D341Med (cell line): ENCODE measurements at regions not wholly inside any gene's neighbourhood (a gene's known extent, or its start where the extent isn't known, plus 50 kb on each side); places are given as distances from the start of the nearest gene placed in this dataset.
"Not testable (repeated sequence)": the region's sequence is repeated elsewhere in the genome, so short reads cannot be mapped to it uniquely, and the experiment has no call there.

Experiments used
- DNase-seq: peaks from one replicate; pipeline ENCODE4 v3.0.0; 2012; ENCODE audit warnings: low spot score

DNA sequence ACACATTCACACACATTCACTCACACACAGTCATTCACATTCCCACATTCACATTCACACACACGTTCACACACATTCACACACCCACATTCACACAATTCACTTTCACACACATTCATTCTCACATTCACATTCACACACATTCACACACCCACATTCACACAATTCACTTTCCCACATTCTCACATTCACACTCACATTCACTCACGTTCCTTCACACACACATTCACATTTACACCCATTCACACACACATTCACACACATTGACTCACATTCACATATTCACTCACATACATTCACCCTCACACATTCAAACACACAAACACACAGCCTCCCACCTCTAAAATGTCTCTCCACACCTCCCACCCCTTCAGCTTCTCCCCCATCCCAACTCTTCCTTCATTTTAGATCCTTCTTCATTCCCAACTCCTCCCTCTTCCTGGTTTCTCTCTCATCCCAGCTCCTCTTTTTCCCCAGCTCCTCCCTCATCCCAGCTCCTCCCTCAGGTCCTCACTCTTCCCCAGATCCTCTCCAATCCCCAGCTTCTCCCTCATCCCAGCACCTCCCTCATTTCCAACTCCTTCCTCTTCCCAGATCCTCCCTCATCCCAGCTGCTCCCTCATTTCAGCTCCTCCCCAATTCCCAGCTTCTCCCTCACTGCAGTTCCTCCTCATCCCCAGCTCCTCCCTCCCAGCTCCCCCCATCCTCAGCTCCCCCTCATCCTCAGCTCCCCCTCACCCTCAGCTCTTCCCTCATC, 111.0 kb downstream of the FAM53A start:
- DNase-seq, result no peak

DNA sequence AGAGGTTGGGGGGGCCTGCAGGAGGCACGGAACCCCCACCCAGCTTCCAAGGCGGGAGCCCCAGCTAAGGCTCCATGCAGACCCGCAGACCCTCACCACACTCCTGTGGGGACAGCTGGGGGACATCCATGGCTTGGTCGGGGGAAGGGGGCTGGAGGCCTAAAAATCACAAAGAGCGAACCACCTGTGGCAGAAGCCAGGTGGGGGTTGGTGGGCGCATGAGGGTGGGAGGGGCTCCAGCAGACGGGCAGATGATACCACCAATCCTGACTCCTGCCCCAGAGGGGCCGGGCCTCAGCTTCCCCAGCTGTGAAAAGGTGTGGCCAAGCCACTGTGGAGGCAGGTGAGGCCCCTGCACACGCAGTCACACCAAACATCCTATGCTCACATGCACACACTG, 111.6 kb downstream of the FAM53A start:
- DNase-seq, result no peak

DNA sequence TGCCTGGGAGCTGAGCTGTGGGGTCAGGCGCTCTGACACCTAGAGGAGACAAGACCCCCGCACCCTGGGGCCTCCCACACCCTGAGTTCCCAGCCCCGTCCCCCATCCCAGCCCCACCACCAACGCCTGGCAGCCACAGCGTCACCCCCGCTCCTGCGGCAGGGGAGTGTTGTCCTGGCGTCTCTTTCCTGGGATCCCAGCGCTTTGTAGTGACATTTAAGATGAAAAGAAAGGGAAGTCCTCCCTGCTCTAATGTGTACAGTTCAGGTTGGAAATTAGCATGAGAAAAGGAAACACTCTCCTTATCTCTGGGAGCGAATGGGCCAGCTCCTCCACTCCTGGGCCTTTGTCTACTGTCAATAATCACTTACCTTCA, 112.1 kb downstream of the FAM53A start:
- DNase-seq, result no peak

DNA sequence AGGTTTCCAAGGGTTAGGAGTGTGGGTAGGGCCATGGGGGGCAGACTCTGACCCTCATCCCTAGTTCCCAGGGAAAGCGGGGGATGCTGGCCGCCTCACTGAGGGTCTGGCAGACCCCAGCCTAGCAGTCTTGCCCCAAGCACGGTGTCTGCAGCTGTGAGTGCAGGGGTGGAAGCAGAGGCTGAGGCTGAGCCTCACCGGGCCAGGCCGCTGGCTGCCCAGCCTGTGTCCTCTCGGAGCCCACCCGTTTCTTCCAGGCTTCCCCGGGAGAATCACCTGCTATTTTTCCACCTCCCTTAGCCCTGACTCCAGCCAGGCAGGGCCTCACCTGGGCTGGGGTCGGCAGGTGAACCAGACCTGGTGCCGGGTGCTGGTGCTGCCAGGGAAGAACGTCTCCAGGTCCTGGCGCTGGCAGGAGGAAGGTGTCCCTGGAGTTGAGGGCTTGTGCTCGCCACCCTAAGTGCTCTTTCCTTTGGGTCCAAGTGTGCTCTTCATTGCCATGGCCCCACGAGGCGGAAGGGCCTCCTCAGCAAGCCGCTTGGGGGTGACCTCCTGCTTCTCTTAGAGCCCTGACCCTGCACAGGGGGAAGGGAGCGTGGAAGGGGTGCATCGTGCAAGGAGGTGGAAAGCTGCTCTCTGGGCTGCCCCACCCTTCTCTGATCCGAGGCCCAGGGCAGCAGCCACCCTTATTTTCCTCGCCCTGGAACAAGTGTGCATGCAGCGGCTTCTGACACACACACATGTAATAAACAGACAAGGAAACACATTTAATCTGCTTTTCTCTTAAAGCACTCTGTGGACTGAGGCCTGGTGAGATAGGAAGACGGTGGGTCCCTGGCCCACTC, 112.7 kb downstream of the FAM53A start:
- DNase-seq, result no peak

DNA sequence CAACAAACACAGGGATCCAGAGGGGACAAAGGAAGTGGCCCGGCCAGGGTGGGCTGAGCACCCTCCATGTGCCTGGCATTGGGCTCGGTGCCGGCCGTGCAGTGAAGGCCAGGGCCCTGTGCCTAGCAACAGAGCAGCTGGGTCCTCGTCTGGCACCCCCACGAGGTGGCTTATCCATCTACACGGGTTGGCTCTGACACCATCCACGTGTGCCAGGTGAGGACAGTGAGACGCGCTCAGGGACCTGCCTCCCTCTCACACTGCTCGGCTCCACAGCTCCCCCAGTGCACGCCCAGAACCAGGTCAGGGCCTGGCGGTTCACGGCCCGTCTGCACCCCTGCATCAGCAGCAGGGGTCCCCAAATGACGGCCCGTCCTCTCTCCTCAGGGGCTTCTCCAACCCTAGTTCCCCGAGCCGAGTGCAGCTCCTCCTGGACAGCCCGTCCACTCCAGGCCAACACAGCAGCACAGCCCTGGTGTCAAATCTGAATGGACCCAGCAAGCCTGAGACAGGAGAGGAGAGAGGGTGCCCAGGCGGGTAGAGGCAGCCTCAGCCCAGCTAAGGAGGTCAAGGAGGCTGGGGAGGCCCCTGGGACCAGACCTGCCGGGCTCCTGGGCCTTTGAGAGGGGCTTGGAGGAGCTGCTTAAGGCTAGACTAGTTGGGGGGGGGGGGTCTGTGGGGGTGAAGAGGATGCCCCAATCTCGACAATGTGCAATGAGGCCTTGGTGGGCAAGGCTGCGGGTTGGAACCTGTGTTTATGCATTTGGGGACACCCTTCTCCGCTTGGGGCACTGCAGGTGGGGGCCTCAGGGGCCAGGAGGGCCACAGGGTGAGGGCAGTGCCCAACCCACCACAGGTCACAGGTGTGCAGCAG, 113.6 kb downstream of the FAM53A start:
- no peak for DNase-seq

DNA sequence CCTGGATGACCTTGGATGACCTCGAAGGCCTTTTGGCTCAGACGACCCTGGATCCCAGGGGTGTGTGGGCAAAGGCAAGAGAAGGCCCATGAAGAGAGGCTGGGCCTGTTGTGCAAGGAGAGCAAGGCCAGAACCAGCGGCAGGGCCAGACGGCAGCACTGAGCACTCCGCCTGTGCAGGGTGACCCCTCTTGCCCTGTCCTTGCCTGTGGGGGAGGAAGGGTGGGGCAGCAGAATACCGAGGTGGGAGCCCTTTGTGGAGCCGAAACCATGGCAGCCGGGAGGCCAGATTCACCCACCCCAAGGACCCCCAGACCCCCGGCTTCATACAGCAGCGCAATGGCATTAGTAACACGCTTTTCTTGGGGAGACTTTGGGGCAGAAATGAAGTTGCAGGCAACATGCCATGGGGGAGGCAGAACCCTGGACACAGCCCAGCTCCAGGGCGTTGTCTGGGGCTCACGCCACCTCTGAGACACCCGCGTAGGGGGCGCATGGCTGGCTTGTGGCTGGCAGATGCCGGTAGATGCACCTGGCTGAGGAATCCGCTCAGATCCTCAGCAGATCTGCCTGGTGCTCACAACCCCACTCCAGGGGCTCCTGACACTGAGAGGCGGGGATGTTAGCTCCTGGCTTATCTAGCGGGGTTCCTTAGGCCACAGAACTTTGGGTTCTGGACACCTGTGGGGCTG, 114.5 kb downstream of the FAM53A start:
- no peak for DNase-seq

DNA sequence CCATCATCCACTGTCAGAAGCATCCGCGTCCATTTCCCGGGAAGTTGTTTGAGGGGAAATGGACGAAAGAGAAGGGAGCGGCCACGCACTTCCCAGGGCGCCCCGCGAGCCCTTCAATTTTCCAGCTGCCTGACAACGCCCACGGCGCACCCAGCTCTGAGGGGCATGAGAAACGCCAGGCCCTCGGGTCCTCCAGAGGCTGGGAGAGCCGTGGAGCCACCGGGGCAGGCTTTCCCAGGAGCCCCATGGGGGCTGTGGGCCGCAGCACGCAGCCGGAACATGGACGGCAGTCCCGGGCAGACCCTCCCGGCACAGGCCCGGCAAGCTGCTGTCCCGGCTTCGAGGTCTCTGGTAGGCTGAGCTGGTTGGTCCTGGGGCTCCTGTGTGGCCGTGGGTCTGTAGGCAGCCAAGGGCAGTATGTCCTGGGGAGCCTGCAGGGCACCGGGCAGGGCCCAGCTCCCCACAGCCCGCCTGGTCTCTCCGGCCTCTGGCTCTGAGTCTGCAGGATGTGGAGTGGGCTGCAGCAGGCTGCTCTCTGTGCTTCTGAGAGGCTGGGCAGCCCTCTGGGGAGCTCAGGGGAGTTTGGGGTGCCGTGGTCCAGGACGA, 115.2 kb downstream of the FAM53A start:
- no peak for DNase-seq

DNA sequence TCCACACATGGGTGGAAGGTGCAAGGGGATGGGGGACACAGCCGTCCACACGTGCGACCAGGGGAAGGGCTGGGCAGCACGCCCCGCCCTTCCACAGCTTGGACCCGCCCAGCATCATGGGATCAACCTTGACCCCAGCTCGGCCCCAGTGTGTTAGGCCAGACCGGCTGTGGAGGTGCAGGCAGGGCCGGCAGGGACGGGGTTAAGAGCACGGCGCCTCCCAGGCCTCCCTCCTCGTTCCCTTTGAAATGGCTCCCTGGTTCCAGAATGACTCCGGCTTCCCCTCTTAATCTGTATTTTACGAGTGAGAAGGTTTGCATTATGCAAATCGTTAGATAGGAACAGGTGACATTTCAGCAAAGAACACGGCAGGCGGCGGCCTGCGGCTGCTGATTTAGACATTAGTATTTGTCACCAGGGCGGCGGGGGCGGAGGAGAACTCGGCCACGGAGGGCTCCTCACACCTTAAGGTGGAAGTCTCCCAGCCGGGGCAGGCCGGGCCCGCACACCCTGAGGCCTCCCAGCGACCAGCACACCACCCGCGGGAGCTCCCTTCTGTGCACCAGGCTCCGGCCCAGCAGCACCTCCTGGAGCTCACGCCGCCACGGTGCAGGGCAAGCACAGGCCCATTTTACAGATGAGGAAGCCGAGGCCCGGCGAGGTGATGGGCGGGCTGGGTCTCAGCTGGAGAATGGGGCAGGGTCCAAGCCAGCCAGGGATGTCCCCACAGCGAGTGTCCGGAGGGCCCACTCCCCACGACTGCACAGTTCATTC, 116.1 kb downstream of the FAM53A start:
- DNase-seq, result no peak

DNA sequence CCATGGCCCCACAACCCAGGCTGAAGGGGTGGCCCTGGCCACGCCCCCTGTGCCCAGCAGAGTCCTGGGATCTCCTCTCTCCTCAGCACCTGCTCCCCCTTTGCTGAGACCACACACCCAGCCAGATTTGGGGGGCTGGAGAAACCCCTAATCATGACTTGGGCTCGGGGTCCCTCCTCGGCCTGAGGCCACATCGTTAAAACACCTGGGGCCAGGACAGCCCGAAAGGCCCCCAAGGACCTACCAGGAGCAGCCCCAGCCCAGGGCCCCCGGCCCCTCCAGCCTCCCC, 116.7 kb downstream of the FAM53A start:
- DNase-seq, result no peak

DNA sequence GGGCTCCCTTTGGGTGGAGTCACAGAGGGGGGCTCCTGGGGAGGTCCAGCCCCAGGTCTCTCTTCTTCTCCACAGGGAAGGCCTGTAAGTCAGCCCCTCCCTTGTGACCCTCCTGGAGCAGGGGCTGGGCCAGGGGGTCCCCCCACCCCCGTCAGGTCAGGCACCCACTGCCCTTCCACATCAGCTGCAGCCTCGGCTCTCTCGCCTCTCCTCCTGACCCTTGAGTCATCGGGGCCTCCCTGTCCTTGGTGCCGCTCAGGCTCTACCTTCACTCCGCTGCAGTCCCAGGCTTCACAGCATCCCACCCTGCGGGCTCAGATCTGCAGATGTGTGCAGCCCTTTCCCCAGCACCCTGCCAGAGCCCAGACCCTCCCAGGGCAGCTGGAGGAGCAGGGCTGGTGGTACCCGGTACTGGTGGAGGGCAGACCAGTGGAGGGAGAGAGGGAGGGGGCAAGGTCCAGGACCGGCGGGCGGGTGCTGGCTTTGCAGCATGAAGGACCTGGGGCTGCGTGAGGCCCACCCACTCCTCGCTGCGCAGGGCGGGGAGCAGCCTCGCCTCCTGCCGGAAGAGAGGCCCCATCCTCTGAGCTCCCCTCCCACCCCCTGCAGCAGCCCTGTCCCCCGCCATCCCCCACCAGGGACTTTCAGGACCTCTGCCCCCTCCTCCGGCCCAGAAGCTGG, 117.1 kb downstream of the FAM53A start:
- no peak for DNase-seq

DNA sequence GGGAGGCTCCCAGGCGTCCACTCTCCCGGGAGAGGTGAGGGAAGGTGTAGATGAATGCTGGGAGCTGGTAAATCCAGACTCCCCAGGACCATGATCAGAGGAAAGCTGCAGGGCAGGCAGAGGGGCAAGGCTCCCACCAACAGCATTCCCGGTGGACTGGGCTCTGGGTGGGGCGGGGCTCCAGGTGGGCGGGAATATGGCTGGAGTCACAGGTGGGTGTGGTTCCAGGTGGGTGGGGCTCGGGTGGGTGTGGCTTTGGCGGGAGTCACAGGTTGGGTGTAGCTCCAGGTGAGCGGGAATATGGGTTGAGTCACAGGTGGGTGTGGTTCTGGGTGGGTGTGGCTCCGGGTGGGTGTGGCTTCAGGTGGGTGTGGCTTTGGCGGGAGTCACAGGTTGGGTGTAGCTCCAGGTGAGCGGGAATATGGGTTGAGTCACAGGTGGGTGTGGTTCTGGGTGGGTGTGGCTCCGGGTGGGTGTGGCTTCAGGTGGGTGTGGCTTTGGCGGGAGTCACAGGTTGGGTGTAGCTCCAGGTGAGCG, 117.7 kb downstream of the FAM53A start:
- not testable (repeated sequence) for DNase-seq

DNA sequence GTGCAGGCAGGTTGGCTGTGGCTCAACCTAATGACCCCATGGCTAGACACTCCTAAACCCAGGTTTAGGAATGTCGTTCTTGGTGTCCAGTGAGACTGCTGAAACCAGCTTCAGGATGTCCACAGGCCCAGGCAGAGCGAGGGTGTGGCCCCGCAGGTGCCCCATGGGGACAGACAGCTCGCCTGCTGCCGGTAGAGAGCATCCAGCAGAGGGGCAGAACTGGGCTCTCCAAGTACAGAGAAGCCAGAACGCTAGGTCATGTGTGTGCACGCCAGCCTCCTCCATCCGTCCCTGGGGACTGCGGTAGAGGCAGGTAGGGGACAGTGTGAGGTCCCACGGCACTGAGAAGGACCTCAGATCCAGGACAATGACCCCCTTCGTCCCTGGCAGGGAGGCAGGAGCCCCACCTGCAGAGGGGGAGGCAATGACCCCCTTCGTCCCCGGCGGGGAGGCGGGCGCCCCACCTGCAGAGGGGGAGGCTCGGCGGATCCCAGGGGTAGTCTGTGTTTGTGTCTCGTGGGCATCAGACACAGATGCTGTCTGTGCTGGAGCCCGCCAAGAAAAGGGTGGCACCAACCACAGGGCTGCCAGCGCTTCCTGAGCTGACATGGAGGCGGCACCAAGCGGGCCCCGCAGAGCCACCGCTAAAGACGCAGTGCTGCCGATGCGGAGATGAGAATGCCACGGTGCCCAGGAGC, 118.4 kb downstream of the FAM53A start:
- DNase-seq, result no peak

DNA sequence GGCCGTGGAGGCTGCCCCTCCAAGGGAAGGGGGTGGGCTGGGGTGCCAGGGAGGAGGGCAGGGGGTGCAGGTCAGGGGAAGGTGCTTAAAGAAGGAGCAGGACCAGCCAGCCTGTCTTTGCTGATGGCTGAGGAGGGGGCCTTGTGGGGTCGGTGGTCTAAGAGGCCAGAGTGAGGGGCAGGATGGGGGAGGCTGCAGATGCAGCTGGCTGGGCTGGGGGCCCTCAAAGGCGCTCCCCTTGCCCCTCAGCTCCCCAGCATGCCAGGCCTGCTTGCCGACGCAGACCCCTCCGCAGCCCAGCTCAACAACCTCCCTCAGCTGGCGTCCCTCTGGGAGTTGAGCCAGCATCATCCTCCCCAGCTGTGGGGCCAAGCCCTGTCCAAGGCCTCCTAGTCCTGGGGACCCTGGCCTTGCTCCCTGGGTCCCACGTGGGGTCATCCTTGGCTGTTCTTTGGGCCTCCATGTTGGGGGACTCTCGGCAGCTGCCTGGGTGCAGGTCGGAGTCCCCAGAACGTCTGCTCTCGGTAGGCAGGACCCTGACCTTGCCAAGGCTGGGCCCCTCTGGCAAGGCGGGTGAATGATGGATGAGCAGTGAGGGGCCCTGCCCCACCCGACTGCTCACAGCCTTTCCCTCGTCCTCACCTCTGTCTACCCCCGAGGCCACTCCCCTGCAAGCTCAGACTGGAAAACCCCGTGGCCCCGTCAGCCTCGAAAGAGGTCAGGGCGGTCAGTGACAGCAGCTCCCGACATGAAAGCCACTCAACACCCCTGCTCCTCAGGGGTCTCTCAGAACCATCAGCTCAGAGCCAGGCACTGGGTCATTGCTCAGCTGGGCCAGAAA, 119.4 kb downstream of the FAM53A start:
- no peak for DNase-seq

DNA sequence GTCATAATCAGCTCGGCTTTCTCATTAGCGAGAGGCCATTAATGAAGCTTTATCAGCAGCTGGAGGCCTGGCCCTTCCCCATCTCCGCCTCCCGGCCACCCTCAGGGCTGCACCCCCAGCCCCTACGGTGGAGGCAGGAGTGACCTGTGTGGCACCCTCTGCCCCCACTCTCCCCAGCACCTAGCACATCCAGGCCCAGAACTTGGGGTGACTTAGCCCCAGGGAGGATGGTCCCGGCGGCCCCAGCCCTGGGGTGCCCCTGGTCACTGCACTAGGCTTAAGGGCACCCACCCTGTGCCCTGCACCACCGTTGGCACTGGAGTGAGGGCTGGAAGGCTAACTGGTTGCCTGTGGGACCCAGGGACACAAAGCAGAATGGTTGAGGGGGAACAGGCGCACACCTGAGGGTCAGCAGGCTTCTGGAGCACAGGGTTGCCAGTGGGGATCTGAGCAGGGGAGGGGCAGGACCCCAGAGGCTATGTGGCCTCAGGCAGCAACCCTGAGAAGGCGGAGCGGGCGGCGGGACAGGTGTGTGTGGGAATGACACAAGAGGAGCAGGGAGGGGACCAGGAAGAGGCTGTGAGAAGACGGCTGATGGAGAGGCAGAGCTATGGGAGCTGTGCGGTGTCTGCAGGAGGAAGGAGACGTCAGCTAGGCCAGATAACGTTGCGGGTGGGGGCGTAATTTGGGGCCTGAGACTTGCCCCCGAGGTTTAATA, 120.2 kb downstream of the FAM53A start:
- DNase-seq, result no peak

DNA sequence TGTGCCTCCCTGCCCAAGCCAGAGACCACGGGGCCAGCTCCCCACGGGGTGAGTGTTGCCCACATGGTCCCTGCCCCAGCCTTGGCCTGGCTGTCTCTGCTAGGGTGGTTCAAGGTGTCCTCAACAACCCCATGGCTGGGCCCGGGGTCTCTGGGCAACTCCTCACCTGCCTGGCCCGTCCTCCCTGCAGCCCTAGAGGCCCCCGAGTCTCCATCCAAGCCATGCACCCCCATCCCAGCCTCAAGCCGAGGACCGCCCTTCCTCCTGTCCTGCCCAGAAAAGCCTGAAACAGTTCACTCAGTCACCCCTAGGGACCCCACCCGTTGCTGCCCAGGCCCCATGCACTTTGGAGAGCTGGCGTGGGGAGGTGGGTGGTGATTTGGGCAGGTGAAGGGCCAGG, 120.9 kb downstream of the FAM53A start:
- no peak for DNase-seq

DNA sequence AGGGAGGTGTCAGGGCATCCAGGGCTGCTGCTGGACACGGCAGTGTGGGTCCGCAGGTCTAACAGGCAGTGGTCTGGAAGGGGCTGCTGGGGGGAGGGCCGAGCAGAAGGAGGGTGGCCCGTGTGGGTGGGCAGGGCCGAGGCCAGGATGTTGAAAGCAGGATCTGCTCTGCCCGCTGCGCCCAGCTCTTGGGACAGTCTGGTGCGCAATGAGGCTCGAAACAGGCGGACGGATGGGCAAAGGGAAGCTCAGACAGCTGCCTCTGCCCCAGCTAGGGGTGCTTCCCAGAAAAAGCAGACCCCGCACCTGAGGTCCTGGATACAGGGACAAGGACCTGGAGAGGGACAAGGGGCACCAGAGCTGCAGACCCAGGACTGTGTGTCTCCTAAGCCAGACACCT, 121.3 kb downstream of the FAM53A start:
- DNase-seq, result no peak

DNA sequence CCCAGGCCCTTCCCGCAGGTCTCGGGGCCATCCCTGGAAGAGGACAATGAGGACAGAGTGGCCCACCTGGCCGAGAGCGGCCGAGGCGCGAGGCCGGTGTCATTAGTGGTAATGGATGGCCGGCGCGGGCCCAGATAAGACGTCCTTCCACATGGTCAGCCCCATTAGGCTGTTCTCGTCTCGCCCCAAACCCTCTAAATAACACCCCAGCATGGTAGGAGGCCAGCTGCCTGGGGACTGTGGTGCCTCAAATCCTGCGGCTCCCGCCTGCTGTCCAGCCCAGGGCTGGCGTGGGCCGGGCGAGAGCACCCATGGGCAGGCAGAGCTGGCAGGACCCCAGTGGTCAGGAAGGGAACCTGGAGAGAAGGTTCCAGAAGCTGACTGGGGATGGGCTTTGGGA, 121.7 kb downstream of the FAM53A start:
- no peak for DNase-seq
